ENCODE measurements at regions not wholly inside any gene's neighbourhood (a gene's known extent, or its start where the extent isn't known, plus 50 kb on each side); places are given as distances from the start of the nearest gene placed in this dataset.
"Not testable (repeated sequence)": the region's sequence is repeated elsewhere in the genome, so short reads cannot be mapped to it uniquely, and the experiment has no call there.

DNA sequence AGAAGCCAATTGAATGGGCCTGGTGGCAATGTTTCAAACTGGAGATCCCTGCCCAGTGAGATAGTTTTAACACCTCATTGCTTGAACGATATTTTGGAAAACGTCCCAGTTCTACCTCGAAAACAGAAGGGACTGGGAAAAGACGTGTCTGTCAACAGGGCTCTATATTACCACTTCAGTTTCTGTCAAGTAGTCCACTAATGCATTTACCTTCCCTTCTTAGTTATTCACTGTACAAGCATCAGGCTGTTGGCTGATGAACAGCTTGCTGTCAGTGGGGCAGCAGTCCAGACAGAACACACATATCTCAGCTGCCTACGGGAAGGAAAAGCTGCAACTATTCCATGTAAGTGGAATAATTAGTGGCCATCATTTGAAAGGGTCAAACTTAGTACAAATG is 794.7 kb upstream of the GBE1 start:
- TF ChIP-seq POLR2A (IDR thresholded peaks at IDR 0.05) (no peak), POLR2AphosphoS5 (IDR thresholded peaks at IDR 0.05) (no peak), EP300 (IDR thresholded peaks at IDR 0.05) (no peak)
- TF ChIP-seq, protein P1, sequence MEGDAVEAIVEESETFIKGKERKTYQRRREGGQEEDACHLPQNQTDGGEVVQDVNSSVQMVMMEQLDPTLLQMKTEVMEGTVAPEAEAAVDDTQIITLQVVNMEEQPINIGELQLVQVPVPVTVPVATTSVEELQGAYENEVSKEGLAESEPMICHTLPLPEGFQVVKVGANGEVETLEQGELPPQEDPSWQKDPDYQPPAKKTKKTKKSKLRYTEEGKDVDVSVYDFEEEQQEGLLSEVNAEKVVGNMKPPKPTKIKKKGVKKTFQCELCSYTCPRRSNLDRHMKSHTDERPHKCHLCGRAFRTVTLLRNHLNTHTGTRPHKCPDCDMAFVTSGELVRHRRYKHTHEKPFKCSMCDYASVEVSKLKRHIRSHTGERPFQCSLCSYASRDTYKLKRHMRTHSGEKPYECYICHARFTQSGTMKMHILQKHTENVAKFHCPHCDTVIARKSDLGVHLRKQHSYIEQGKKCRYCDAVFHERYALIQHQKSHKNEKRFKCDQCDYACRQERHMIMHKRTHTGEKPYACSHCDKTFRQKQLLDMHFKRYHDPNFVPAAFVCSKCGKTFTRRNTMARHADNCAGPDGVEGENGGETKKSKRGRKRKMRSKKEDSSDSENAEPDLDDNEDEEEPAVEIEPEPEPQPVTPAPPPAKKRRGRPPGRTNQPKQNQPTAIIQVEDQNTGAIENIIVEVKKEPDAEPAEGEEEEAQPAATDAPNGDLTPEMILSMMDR (IDR thresholded peaks at IDR 0.05), result no peak
- Histone ChIP-seq H3K4me1 (no peaks in the 10 kb centered on the region), H3K36me3 (no peaks in the 10 kb centered on the region), H3K27ac (no peak overlapping the region), H3K9me3 (no peaks in the 10 kb centered on the region), H3K4me3 (no peak overlapping the region), H3K27me3 (no peaks in the 10 kb centered on the region)
- no peak for ATAC-seq (ENCODE audit: low FRiP score in 2 of 2)
- no peak for DNase-seq
- 47 to 48% methylated on average over 5 of the region's 5 CpGs for WGBS, 2 donors

DNA sequence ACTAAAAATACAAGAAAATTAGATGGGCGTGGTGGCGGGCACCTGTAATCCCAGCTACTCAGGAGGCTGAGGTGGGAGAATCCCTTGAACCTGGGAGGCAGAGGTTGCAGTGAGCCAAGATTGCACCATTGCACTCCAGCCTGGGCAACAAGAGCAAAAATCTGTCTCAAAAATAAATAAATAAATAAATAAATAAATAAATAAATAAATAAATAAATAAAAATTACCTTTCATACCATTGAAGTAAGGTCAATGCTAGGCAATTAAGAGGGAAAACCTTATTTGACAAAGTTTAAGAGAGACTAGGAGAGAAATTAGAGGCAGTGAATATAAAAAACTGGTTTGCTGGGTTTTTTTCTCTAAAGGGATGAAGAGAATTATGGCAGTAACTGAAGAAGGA is 781.1 kb upstream of the GBE1 start:
- 91 to 92% methylated on average over 2 of the region's 2 CpGs for WGBS, 2 donors
- ATAC-seq (ENCODE audit: low FRiP score in 2 of 2); DNase-seq; H3K36me3 ChIP-seq; H3K27ac ChIP-seq; H3K4me1 ChIP-seq; H3K4me3 ChIP-seq; H3K9me3 ChIP-seq; H3K27me3 ChIP-seq: not testable (repeated sequence)

DNA sequence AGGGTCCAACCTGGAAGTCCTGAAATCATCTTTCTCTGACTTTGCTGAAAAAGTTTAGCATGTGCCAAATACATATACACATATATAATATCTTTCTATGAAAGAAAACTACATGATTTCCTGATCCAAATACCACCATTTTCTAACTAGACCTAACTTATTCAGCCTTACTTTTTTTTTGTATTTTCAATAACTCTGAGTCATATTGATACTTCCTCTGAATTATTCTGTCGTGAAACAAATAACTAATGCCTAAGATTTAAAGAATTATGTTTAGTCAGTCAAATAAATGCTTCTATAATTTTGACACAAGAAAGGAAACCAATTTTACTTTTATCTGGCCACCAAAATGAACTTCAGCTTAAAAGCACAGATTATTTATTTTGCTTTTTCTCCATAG is 760.2 kb upstream of the GBE1 start:
- H3K27ac ChIP-seq, result no peak overlapping the region
- TF ChIP-seq POLR2A (IDR thresholded peaks at IDR 0.05), result no peak
- H3K4me1 ChIP-seq, result no peaks in the 10 kb centered on the region
- no peaks in the 10 kb centered on the region for H3K36me3 ChIP-seq
- no peak for ATAC-seq (ENCODE audit: low FRiP score in 2 of 2)
- 71 to 84% methylated on average over 1 of the region's 1 CpG for WGBS, 2 donors
- DNase-seq, result no peak
- no peaks in the 10 kb centered on the region for H3K27me3 ChIP-seq
- H3K4me3 ChIP-seq, result no peak overlapping the region
- no peaks in the 10 kb centered on the region for H3K9me3 ChIP-seq

- ATAC-seq (ENCODE audit: low FRiP score in 2 of 2) (no peak), DNase-seq (no peak)
- 20 to 57% methylated on average over 2 of the region's 2 CpGs for WGBS, 2 donors
- TF ChIP-seq EP300 (IDR thresholded peaks at IDR 0.05) (no peak), POLR2AphosphoS5 (IDR thresholded peaks at IDR 0.05) (no peak), POLR2A (IDR thresholded peaks at IDR 0.05) (no peak)
- TF ChIP-seq, protein P1 (IDR thresholded peaks at IDR 0.05), result no peak
- Histone ChIP-seq H3K36me3 (no peaks in the 10 kb centered on the region), H3K4me3 (no peak overlapping the region), H3K4me1 (no peaks in the 10 kb centered on the region), H3K27ac (no peak overlapping the region), H3K27me3 (no peaks in the 10 kb centered on the region), H3K9me3 (no peaks in the 10 kb centered on the region)
These were observed 759.4 kb upstream of the GBE1 start for GRCh38 chr3:82520846-82521245.

GRCh38 chr3:82509951-82510603 is 748.6 kb upstream of the GBE1 start:
- no peaks in the 10 kb centered on the region for H3K27me3 ChIP-seq
- 93 to 94% methylated on average over 10 to 16 of the region's 16 CpGs for WGBS, 2 donors
- H3K36me3 ChIP-seq, result no peaks in the 10 kb centered on the region
- peaks cover 0 to 8% (median 0%) of the 10 kb centered on the region in 4 donors for H3K9me3 ChIP-seq
- DNase-seq (peak in 1 of 2 donors; percentile 13), ATAC-seq (ENCODE audit: low FRiP score in 2 of 2) (peak in 1 of 2 donors; percentile 46)
- H3K27ac ChIP-seq, result no peak overlapping the region
- H3K4me1 ChIP-seq, result no peaks in the 10 kb centered on the region
- no peak overlapping the region for H3K4me3 ChIP-seq
- TF ChIP-seq POLR2AphosphoS5 (IDR thresholded peaks at IDR 0.05), result no peak
- no peak for TF ChIP-seq EP300 (IDR thresholded peaks at IDR 0.05)
- TF ChIP-seq POLR2A (IDR thresholded peaks at IDR 0.05), result no peak
- TF ChIP-seq, protein P1 (IDR thresholded peaks at IDR 0.05), result no peak

All from upper lobe of left lung (tissue), 6 donors.